GM12872 (cell line): ENCODE measurements at regions not wholly inside any gene's neighbourhood (a gene's known extent, or its start where the extent isn't known, plus 50 kb on each side); places are given as distances from the start of the nearest gene placed in this dataset.

ENCODE experiments used
- TF ChIP-seq, protein P1 (sequence below): IDR thresholded peaks from 3 replicates; pipeline ENCODE4 v1.5.1; 2011; ENCODE audit warnings: low read depth, mild to moderate bottlenecking, low read length, moderate library complexity; ENCODE audit not compliant: insufficient read depth

DNA sequence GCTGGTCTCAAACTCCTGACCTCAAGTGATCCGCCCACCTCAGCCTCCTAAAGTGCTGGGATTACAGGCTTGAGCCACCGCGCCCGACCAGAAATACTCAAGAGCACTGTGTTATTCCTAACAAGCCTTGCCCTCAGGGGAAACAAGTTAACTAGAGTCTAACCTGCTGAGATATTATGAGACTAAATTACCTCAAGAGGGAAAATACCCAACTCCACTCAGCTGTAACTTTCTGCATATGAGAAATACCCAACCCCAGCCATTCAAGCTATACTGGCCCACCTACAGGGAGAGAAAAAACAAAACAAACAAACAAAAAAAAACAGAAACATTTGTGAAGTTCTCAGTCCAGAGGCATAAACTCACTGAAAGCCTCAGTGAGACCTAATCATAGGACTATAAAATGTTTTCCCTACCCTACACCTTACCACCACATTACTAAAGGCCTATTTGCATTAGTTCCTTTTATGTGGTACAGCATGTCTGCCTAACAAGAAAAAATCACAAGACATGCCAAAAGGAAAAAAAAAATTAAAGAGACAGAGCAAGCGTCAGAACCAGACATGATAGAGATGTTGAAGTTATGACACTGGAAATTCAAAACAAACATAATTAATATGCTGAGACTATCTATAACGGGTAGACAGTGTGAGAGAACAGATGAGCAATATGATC, 876.0 kb downstream of the FSTL5 start:
- TF ChIP-seq, protein P1, sequence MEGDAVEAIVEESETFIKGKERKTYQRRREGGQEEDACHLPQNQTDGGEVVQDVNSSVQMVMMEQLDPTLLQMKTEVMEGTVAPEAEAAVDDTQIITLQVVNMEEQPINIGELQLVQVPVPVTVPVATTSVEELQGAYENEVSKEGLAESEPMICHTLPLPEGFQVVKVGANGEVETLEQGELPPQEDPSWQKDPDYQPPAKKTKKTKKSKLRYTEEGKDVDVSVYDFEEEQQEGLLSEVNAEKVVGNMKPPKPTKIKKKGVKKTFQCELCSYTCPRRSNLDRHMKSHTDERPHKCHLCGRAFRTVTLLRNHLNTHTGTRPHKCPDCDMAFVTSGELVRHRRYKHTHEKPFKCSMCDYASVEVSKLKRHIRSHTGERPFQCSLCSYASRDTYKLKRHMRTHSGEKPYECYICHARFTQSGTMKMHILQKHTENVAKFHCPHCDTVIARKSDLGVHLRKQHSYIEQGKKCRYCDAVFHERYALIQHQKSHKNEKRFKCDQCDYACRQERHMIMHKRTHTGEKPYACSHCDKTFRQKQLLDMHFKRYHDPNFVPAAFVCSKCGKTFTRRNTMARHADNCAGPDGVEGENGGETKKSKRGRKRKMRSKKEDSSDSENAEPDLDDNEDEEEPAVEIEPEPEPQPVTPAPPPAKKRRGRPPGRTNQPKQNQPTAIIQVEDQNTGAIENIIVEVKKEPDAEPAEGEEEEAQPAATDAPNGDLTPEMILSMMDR, result no peak

DNA sequence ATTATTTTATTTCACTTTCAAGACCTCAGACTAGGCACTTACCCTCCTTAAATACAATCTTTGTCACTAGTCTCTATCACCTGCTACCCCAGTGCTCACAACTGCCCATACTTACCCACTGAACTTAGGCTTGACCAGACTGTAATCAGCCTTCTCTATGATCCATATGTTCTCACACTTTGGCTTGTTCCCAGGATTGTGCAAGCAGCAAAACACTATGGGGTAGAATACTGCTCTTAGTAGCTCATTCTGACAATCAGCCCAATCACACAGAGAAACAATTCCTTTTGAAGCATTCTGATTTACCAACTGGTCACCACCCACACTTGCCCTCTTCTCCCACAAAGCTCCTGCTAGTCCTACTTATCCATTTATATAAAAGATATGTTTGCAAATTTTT, 878.3 kb downstream of the FSTL5 start:
- TF ChIP-seq, protein P1, result no peak

DNA sequence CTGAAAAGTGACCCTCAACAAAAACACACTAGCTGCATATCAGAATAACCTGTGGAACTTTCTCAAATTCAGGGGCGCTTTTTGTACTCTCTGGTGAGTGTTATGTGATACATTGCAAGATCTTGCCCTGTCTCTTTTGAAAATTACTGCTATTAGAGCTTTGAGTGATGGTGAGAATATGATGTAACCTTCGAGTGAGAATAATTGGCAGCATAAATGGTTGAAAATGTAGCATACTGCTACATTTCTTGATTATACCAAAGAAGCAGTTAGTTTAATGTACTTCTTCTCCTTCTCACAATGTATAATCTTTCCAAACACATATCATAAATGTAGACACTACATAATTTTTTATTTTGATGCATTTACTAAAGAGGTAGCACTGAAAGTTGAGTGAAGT, 882.9 kb downstream of the FSTL5 start:
- TF ChIP-seq, protein P1, result no peak

DNA sequence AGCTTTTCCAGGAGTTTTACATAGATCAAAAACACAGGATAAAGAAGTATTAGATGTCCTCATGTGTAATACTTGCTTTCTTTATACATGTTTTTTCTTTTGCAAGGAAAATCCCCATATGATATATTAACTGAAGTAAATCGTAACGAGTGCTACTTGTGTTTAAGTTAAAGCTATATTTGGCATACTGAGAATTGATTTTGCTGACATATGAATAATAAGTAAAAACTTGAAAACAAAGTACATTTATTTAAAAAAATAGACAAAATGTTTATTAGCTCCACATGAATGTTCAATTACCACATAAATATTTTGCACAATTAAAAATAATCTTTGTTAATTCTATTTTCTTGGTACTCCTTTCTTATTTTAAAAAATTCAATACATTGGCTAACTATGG, 884.7 kb downstream of the FSTL5 start:
- TF ChIP-seq, protein P1, result no peak

DNA sequence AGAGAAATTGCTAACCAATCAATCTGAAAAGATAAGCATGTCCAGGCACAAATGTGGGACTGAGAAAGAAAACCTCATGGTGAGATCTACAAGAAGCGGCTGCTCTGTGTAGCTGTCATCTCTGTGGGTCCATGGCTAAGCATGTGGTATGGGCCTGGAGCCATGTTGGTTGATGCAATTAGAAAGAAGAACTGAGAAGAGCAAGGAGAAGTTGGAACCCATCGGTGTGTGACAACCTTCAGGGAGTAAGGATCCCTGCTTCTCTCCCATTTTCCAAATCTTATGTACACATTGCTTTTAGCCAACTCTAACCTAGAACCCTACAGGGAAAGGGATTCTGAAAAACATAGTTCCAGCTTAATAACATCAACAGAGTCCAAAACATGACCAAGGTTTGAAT, 890.2 kb downstream of the FSTL5 start:
- TF ChIP-seq, protein P1, result no peak

DNA sequence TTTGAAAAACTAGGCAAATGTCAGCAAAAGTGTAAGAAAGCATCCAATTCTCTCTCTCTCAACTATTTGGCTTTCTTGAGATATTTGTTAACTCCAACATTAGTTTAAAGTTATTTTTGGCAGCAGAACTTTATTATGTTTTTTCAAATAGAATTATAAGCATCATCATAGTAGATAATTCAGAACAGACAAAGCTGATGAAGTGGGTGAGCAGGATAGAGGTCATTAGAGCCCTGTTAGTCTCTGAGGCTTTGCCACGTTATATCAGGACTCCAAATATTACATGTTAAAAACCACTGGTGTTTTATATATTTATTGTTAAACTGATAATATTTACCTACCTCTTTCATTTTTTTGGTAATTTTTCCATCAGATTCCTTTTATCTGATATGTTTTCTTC, 903.0 kb downstream of the FSTL5 start:
- TF ChIP-seq, protein P1, result no peak

DNA sequence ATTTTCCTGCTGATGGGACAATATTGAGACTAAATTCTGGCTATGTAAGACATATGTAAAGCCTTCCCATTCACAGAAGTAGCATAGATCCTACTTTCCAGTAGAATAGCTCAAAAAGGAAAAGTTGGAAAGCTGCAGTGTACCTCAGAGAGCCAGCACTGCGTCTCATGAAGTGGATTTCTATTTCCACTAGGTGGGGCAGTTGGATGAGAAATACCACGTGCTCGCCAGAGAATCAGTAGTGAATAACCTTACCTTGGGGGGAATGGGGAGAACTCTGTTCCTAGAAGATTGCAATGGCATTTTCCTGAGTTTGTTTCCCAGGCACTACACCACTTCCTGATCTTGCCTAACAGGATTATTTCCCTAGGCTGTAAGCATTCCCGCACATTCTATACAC, 907.1 kb downstream of the FSTL5 start:
- TF ChIP-seq, protein P1, result peak; percentile 39; the same call in 2 of the 3 replicates
